ENCODE measurements at regions not wholly inside any gene's neighbourhood (a gene's known extent, or its start where the extent isn't known, plus 50 kb on each side); places are given as distances from the start of the nearest gene placed in this dataset.
"Not testable (repeated sequence)": the region's sequence is repeated elsewhere in the genome, so short reads cannot be mapped to it uniquely, and the experiment has no call there.

DNA sequence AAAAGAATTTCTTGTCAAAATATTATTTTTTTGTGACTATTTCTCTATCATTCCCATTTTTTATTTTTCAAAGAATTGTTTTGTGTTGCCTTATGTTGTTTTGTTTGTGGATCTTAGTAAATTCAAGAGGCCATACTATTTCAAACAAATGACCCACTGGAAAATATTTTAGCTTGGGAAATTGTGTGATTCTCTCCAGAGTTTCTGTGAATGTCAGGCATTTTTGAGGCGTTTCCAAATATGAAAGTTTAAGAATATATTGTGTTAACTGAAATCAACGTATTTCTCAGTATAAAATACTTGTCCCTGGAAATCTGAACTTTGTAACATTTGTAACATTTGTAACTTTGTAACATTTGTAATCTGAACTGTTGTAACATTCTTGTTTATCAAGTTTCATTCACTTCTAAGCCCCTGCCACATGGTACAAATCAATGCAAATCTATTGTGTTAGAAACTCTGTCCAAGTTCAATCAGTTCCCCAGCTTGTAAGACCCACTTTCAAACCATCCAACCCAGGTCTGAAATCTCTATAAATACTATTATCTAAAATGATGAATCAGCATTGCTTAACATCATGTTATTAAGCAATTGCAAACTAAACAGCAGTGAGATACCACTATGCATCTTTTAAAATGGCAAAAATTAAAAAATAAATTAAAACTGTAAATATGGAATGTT, 465.4 kb upstream of the GRID2 start:
- H3K4me3 ChIP-seq (ENCODE audit: low read depth, low read length): no peak overlapping the region

DNA sequence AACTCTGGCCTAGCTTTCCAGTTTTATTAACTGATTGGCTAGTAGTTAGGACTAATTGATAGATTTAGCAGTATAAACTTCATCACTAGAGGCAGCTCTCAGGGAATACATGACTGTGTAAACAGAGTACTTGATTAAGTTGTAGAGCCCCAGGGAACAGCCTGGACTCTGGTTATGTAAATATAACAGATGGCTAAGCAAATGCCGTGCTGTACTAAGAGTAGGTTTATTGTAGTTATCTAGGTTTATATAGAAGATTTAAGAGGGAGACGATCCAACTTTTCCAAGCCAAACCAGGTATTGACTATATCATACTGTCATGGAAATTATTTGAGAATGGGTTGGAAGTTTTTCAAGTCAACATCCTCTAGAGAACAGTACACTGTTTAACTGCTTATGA, 463.4 kb upstream of the GRID2 start:
- H3K4me3 ChIP-seq (ENCODE audit: low read depth, low read length): no peak overlapping the region

DNA sequence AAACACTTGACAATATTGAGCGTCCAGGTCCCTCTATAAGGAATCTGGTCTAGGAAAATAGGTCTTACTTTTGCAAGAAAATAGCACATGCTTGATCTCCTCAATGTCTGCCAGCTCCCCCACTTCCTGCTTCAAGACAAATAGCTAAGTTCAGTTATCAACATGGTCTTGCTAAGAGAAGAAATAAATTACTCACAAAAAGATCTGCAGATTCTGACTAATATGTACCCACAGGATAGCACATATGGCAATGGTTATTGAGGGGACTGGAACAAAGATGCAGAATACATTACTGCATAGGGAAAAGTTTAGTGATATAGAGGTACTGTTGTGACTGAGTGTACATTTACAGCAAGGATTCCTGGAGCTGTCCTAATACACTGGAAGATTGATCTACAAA, 457.5 kb upstream of the GRID2 start:
- H3K4me3 ChIP-seq (ENCODE audit: low read depth, low read length): no peak overlapping the region

DNA sequence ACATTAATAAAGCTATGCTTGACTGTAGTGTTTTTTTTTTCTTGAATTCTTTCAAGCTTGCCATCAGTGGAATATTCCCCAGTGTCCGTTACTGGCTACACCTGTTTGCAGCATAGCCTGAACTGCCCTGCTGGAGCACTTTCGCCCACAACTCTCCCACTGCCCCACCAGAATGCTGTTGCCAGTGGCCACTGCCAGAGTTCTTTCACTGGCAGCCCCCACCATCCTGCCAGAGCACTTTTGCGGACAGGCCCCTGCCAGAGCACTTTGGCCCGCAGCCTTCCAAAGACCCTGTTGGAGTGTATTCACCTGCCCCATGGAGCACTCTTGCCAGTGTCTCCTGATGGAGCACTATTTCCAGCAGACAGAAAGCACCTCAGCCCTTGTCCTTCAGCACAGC, 452.3 kb upstream of the GRID2 start:
- H3K4me3 ChIP-seq (ENCODE audit: low read depth, low read length): no peak overlapping the region

DNA sequence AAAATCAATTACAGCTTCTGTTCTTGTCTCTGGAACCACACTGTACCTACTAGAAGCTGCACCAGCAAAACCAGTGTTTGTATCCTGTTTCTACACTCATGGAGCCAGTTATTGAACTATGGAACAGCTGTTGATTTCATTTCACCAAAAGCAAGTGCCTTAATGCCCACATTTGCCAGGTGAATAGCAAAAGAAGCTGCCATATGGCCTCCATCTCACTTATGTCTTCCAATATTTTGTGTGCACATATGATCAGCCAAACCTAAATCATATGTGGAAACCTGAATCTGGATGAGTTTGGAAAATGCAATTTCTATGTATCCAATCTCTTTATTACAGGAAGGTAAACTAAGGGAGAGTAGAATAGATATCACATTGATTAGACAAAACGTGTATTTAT, 415.8 kb upstream of the GRID2 start:
- no peak overlapping the region for H3K4me3 ChIP-seq (ENCODE audit: low read depth, low read length)

DNA sequence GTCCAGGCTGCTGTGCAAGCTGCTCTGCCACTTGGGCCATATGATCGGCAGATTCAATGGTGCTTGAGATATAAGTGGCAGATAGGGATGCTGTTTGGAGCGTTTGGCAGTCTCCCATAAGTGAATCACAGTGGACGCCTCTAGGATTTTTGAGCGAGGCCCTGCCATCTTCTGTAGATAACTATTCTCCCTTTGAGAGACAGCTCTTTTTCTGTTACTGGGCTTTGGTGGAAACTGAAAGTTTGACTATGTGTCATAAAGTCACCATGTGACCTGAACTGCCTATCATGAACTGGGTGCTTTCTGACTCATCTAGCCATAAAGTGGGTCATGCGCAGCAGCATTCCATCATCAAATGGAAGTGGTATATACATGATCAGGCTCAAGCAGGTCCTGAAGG, 412.5 kb upstream of the GRID2 start:
- H3K4me3 ChIP-seq (ENCODE audit: low read depth, low read length): not testable (repeated sequence)

DNA sequence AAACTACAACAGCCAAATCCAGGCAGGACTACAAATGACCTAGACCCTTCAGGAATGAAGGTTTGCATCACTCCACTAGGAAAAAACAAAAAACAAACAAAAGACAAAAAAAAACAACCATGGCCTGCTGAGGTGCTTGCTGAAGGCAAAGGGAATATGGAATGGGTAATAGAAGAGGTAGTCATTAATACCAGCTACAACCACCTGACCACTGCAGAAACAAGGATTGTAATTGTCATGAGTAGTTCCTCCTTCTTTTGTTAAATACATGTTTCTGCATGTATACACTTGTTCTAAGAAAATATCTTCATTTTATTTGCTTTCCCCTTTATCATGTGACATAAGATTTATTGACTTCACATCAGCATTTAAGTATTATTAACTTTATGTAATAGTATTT, 409.8 kb upstream of the GRID2 start:
- H3K4me3 ChIP-seq (ENCODE audit: low read depth, low read length): no peak overlapping the region

DNA sequence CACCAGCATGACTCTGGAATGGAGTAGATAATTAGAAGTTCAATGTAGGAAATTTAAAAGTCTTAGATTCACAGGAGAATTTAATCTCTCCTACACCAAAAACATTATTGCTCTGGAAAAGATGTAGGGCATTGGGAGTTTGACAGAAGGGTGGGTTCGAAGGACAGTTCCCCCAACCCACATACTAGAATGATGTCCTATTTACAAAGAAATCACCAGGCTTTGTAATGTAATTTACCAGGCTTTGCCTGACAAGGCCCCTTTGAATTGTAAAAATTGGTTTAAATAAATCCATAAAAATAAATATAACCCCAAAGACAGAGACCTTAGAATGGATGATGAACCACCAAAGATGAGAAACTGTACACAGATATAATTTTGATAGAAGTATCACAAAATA, 399.2 kb upstream of the GRID2 start:
- H3K4me3 ChIP-seq (ENCODE audit: low read depth, low read length): no peak overlapping the region

DNA sequence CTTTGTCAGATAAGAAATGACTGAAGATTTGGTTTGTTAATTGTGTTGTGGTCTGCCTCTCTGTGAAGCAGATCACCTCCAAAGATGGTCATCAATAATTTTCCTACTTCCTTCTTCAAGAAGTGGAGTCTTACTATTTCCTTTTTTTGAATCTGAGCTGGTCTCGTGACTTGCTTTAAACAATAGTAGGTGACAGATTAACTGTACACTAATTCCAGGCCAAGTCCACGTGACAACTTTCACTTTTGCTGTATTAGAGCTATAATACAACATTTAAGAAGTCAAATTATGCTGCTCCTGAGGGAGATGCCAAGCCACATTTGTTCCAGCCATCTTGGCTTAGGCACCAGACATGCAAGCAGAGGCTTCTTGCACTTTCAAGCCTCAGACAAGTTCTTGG, 393.8 kb upstream of the GRID2 start:
- no peak overlapping the region for H3K4me3 ChIP-seq (ENCODE audit: low read depth, low read length)

DNA sequence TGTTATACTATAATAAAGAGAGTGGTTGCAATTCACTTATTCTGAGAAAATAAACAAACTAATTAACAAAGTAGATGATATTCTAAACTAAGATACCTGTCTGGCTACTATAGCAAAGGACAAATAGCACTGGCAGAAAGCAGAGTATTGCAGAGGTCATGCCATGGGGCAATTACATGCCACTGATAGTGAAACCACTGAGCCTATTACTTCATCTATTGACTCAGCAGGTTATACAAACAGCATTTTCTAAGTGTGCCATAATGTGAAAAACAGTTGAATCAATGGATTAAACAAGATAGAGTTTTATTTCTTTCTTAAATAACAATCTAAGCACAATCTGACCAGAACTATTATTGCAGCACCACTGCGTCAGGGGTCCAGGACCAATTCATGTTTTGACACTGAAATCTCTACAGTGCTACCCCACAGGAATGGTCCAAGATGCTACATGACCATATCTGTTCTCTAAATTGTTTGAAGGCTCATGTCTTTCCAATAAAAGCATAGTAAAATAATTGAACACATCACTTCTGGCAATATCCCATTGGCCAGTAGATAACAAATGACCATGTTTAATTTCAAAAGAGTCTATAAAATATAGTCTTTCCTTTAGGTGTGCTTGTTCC, 389.5 kb upstream of the GRID2 start:
- no peak overlapping the region for H3K4me3 ChIP-seq (ENCODE audit: low read depth, low read length)

DNA sequence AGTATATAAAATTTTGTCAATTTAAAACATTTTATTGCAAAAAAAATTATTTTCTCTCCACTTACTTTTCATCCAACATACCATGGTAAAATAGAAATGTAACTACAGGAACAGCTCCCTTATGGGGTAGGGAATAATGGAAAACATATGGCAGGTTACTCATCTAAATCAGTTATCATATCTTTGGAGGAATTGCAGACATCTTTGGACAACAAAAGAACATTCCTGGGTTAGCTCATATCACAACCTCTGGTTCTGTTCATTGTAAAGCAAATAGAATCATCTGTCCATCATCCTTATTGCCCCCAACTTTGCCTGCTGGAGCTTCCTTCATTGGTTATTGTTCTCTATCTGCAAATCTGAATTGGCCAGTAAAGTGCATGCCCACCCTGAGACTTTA, 387.5 kb upstream of the GRID2 start:
- no peak overlapping the region for H3K4me3 ChIP-seq (ENCODE audit: low read depth, low read length)

DNA sequence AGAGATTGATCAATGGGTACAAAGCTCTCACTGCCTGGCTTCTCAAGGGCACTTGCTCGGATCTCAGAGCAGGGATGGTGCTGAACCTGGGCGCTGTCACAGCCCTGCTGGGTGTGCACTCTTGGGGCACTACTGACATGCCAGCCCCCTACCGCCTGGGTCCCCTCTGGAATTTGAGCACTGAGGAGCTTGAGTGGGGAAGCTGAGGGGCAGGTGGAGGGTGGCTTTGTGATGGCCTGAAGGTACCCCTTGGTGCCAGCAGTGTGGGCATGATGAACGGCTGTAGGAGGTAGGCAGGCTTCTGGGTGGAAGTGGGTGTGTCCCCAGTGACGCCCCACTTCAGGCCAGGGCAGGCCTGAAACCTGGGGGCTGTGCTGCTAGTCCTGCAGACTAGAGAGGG, 379.1 kb upstream of the GRID2 start:
- no peak overlapping the region for H3K4me3 ChIP-seq (ENCODE audit: low read depth, low read length)

DNA sequence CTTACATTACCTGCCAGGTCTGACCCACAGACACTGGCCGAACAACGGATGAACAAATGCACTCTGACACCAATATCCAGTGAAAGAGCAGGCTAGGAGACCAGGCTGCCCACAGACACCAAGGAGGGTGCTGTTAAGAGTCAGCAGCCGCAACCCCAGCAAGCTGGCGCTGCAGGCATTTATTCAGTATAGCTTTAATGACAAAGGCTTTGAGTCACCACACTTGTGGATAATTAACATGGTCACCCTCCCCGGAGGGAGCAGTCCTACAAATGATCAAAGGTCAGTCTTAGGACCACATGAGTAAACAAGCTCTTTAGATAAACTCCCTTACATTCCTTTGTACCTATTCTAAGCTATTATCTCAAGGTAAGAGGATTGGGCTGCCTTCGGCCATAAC, 368.5 kb upstream of the GRID2 start:
- H3K4me3 ChIP-seq (ENCODE audit: low read depth, low read length): no peak overlapping the region

DNA sequence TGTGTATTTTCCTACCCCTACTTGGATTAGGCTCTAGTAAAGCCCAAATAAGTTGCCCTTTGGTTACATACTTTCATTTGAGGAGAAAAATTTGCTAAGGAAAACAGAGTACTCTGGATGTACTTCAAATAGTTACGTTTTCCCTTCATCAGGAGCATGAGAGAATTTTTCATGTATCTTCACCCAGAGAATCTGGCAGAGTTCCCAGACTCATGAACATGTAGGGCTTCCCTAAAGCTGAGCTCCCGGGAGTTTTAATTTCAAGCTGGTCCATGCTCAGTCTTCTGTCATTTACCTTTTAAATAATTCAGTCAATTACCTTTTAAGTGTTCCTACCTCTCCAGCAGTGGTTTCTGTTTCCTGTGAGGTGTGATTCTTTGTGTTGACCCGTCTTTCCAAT, 367.5 kb upstream of the GRID2 start:
- no peak overlapping the region for H3K4me3 ChIP-seq (ENCODE audit: low read depth, low read length)

DNA sequence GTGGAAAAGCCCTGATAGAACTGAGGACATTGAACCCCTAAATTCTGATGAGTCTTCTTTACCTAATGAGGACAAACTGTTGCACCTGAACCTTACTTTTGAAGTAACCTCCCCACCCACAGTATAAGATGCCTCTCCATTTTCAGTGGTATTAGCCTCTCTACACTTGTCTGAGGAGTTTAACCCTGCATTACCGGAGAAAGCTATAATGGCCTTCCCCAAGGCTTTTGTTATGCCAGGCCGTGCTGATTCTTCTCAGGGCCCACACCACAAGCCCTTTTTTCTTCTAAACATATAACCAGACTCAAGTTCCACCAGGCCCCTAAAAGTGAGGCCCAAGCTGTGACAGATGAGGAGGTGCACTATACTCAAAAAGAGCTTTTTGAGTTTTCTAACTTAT, 345.8 kb upstream of the GRID2 start:
- no peak overlapping the region for H3K4me3 ChIP-seq (ENCODE audit: low read depth, low read length)

DNA sequence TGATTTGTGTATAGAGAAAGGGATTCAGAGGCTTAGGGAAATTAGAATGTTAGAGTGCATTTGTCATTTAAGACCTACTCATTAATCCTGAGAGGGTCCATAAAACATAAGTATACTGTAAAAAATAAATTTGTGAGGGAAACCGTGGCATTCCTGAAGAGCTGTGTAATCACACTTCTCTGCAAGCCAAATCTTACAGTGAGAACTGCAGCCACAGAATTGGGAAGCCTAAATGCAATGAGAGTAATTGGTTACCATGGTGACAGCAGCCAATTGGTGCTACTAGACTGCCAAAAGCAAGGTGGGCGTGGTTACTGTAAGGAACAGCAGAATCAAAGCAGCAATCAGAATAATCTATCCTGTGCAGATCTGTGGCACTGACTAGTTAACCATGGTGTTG, 345.2 kb upstream of the GRID2 start:
- no peak overlapping the region for H3K4me3 ChIP-seq (ENCODE audit: low read depth, low read length)

DNA sequence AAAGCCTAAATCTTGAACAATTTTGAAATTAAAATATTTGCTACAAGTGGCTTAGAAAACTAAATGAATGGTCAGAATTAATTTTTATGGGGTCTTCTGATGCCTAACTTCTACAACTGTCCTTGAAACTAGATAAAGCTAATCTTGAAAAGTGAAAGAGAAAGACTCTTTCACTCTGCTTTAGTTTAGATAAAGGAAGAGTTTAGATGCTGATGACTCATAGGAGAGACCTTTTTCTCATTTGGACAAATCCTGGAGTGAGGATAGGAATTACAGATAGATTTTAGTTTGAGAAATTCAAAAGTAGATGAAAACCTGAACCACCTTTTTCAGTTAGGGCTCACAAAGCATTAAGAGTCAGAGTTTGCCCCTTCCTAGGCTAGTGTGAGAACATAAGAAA, 342.3 kb upstream of the GRID2 start:
- no peak overlapping the region for H3K4me3 ChIP-seq (ENCODE audit: low read depth, low read length)

DNA sequence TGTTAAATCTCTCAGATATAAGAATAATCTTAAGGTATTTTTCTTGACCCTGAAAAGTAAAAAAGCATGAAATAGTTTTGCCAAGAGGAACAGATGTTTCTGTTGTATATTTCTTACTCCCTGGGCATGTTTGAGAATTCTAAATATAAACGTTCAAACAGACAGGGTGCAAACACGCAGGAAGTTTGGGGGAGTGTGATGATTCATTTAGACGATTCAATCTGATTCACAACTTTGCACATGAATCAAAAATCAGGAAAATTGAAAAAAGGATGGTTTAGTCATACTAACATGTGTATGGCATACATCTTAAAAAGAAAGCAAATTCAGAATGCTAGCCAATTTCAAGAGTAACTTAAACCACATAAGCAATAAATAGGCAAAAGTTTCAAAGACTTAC, 340.3 kb upstream of the GRID2 start:
- H3K4me3 ChIP-seq (ENCODE audit: low read depth, low read length): no peak overlapping the region

DNA sequence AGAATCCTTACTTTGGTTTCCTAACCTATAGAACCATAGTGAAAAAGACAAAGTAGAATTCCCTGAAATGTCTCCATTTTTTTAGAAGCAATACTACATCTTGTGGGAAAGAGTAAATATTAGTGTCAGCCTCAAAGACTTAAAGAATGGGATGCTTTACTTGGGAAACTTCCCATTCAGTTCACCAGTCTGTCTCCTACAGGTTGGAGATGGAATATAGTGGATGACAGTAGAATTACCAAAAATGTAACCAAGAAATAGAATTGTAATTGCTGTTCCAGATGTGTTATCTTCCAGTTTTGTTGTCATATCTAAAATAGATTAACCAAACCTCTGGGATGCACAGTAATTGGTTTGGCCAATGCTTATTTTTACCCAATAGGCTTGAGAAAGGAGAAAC, 338.6 kb upstream of the GRID2 start:
- no peak overlapping the region for H3K4me3 ChIP-seq (ENCODE audit: low read depth, low read length)

DNA sequence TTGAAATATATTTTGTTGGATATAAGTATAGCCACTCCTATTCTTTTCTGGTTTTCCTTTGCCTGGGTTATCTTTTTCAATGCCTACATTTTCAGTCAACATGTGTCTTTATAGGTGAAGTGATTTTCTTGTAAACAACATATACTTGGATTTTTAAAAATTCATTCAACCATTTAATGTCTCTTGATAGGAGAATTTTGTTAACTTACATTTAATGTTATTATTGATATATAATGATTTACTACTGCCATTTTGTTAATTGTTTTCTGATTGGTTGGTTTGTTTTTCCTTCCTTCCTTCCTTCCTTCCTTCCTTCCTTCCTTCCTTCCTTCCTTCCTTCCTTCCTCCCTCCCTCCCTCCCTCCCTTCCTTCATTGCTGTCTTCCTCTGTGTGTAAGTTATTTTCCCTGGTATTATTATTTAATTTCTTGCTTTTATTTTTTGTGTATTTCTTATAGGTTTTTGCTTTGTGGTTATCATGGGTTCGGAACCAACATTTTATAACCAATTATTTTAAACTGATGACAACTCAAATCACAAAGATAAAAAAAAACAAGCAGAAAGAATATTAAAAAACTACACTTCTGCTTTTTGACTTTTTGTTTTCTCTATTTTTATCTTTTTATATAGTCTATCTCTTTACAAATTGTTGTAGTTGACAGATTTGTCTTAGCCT, 330.1 kb upstream of the GRID2 start:
- no peak overlapping the region for H3K4me3 ChIP-seq (ENCODE audit: low read depth, low read length)

DNA sequence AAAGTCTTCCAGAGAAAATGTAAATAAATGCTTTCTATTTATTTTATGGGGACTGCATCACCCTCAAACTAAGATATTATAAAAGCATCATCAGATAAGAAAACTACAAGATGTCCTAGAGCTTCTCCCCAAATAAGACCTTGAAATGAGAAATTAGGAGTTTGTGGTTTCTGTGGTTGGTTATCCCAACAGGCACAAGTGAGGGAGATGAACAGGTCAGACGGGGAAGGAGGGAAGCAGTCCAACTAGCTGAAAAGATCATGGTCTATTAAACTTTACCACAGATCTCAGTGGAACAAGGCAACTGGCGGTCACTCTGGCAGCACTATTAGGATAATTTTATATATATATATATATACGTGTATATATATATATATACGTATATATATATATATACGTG, 319.3 kb upstream of the GRID2 start:
- H3K4me3 ChIP-seq (ENCODE audit: low read depth, low read length): no peak overlapping the region

DNA sequence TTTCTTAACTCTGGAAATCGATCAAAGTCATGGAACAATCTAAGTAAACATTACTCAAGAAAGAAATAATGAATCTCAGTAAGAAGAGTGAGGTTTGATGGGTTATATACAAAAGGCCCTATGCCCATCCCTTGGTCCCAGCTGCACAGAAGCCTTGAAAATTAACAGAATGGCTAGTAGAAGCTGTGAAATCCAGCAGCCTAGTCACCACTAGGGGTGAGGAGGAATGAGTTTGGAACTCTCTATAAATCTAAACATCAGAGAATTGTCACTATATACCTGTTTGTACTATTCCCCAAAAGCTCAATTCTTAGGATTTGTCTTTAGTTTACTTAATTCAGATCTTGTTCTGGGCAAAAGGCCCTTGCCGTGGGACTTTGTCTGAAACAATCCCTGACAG, 313.9 kb upstream of the GRID2 start:
- H3K4me3 ChIP-seq (ENCODE audit: low read depth, low read length): no peak overlapping the region

DNA sequence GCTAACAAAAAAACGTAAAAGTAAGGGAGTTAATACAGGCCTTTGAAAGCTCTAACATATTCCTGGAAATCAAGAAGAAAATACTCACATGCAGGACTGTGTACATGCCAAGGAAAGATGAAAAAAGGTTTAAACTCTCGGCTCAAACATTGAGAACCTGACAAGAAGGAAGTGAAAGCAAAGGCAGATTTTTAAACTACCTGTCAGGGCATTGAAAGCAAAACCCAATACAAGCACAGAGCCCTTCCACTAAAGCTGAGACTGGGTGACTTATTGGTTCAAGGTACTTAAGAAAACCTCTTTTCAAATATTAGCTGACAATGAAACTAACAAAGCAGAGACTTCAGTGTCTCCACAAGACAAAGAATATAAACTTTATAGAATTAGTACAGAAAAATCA, 313.0 kb upstream of the GRID2 start:
- H3K4me3 ChIP-seq (ENCODE audit: low read depth, low read length): no peak overlapping the region

Measured in iPS-11a (cell line).